H54 (cell line): ENCODE measurements at regions not wholly inside any gene's neighbourhood (a gene's known extent, or its start where the extent isn't known, plus 50 kb on each side); places are given as distances from the start of the nearest gene placed in this dataset.

Source experiments
- DNase-seq: peaks from one replicate; pipeline ENCODE4 v3.0.0; 2011; ENCODE audit warnings: low spot score, mixed read lengths; ENCODE audit not compliant: insufficient read length
- FAIRE-seq: peaks from 3 replicates; lab custom pipeline; 2011; peaks lifted over from hg19 to GRCh38; lab: Jason Lieb, UNC
- POLR2A ChIP-seq: IDR thresholded peaks from 2 replicates; pipeline ENCODE4 v1.6.1; 2011; ENCODE audit warnings: low read depth, mild to moderate bottlenecking, low read length

DNA sequence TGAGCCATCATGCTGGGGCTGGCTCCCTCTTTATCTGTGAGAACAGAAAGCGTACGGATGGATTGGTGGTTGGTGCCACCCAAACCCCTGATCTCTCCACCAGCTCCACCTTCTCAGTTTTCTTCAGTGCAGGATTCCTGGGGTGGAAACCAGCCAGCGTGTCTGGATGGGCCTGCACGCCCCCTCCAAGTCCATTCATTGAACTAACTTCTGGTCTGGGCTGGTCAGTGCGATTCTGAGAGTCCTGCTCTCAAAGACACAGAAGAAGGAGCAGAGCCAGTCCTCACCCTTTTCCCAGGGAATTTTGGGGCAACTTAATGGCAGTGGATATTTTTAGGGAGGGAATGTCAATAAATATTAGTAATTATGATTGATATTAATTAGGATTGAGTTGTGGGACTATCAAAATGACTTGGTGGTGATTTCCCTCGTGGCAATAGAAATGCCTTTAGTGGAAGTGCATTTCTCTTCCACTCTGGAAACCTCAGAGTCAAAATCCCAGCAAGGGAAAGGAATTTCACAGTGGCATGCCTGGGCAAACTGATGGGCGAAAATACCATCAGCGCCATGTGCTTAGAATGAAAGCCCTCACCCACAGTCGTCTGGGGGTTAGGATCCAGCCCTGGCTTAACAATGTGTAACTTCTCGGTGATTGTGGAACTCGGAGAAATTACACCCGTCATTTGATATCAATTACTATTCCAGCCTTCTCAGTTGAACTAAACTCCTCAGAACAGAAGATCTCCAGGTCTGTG is 69.3 kb upstream of the EEPD1 start:
- no peak for FAIRE-seq

DNA sequence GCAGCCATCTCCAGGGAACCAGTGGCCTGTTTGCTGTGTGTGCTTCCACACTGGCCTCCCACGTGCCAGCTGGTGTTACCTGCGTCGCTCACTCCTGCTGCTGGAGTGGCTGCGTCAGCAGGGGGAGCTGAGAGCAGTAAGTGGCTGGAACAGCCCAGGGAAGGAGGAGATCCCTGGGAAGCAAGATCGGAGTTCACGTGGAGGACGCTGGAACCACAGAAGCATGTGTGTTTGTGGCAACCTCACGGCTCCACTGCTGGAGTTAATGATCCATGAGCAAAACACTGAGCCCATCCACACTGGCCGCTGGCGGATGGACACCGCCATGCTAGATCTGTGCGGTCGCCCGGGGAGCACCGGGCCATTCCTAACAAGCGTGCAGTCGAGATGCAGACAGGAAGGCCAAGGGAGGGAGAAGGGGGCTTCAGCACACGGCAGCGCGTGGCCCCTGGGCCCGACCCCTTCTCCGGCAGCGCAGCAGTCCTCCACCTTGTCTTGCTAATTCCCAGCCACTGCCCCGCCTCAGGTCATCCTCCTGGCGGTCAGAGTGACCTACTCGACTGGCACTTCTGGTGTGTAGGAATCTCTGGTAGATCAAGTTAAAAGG is 68.5 kb upstream of the EEPD1 start:
- no peak for TF ChIP-seq POLR2A
- FAIRE-seq = no peak
- no peak for DNase-seq

More for the DNA sequence above, 69.3 kb upstream of the EEPD1 start:
- TF ChIP-seq POLR2A = no peak
- no peak for DNase-seq

DNA sequence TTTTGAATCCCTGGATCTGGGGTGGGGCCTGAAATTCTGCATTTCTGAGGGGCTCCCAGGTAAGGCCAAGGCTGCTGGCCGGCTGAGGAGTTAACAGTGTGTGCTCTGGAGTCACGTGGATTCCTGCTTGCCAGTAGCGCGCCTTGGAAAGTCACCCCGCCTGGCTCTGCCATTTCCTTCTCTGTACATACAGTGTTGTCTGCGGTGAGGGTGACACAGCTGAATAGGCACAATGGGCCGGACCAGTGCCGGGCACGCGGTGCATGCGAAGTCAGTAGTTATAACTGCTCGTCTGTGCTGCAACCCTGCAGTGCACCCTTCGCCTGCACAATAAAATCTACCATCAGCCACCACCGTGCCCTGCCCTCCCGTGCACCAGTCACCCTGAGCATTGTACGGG is 68.0 kb upstream of the EEPD1 start:
- FAIRE-seq = no peak
- TF ChIP-seq POLR2A = no peak
- DNase-seq = no peak

DNA sequence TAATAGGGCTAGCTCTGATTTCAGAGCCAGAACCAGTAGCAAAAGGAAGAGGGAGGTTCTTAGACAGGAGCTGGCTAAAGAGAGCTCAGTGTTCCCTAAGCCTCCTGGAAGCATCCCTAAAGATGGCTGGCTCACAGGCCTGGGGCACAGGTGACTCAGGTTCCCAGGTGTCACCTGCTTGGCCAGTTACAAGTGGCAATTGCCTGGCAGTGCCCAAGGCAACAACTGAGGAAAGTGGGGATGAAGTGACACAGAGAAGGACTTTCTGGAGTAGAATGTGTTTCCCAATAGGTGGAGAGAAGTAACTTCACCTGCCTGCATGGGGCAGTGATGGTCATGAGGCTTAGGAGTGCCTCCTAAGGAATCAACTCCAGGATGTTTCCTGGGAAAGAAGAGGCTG is 66.5 kb upstream of the EEPD1 start:
- TF ChIP-seq POLR2A = no peak
- DNase-seq = no peak
- no peak for FAIRE-seq

DNA sequence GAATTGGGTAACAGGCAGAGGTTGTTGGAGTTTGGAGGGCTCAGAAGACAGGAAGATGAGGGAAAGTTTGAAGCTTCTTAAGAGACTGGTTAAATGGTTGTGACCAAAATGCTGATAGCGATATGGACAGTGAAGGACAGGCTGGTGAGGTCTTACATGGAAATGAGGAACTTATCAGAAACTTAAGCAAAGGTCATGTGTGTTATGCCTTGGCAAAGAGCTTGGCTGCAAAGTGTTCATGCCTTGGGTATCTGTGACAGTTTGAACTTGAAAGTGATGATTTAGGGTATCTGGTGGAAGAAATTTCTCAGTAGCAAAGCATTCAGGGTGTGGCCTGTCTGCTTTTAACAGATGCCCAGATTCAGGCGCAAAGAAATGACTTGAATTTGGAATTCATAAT is 64.5 kb upstream of the EEPD1 start:
- FAIRE-seq (no peak), DNase-seq (no peak)
- TF ChIP-seq POLR2A = no peak

DNA sequence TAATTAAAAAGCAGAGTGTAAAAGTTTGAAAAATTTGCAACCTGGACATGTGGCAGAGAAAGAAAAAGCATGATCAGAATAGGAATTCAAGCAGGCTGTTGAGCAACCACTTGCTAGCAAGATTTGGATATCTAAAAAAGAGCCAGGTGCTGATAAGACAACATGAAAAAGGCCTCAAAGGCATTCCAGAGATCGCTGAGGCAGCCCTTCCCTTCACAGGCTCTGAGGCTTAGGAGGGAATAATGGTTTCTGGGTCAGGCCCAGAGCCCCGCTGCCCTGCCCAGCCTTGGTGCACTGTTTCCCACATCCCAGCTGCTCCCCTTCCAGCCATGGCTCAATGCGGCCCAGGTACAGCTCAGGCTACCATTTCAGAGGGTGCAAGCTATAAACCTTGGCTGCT is 64.1 kb upstream of the EEPD1 start:
- TF ChIP-seq POLR2A = no peak
- no peak for FAIRE-seq
- no peak for DNase-seq

DNA sequence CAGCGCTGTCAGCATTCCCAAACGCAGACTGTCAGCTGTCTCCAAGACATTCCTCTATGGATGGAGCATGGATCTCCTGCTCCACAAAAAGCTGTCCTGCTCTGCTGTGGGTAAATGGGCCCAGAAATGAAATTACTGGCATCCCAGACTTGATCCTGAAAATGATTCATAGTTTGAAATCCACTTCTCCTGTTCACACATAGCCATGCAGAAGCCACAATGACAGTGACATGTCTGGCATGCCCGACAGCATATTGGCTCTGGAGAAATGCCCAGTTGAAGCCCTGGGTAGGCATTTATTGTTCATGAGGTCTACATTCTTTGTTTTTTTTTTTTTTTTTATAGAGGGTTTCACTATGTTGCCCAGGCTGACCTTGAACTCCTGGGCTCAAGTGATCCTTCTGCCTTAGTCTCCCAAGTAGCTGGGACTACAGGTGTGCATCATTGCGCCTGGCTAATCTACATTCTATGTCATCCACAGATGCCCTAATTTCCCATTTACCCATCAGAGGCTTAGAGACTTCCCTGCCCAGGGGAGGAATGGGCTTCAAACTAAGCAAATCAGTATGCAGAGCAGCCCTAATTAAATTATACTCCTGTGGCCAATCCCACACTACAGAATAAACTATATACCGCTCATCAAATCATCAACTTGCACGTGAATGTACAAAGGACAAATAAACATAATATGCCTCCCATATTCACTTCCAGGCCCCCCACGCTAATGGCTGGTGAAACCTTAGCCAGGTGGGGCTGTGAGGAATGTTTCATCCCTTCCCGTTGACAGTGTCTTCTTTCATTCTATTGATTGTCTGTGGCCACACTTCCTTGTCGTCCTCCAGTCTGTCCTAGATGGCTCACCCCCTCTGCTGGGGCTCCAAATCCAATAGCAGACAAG is 61.8 kb upstream of the EEPD1 start:
- TF ChIP-seq POLR2A = no peak
- no peak for DNase-seq
- FAIRE-seq = no peak

DNA sequence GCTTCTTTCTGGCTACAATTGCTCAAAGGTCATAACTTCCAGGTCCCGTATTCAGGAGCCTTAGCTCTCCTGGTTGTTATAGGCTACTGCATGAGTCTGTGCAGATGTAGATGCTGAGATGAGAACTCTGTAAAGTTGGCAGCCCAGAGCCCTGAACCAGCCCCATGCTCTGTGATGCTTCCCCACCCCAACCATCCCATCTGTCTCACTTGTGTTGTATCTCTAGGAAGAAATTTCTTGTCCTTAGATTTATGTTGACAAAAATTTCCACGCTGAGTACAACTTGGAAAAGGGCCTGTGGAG is 61.2 kb upstream of the EEPD1 start:
- DNase-seq = no peak
- no peak for TF ChIP-seq POLR2A
- no peak for FAIRE-seq

DNA sequence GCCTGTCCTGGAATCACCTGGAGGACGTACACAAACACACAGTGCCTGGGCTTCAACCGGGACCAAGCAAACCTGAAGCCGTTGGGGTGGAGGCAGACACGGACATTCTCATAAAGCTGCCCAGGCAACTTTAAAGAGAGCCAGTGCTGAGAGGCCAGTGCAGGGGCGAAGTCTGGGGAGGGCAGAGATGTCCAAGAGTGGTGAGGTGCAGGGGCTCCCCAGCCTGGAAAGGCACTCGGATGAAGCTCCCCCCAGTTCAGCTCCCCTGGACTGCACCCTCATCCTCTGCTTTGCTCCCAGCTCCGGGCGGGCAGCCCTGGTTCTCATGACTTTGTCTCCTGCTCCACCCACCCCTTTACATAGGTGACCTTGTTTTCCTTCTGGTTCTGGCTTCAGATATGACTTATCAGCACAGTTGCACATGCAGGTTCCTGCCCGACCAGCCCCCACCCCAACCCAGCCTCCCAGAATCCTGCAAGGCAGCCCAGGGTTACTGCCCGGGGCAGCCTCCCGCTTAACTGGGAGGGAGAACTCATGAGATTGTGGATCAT is 60.8 kb upstream of the EEPD1 start:
- FAIRE-seq (no peak), DNase-seq (no peak)
- no peak for TF ChIP-seq POLR2A

DNA sequence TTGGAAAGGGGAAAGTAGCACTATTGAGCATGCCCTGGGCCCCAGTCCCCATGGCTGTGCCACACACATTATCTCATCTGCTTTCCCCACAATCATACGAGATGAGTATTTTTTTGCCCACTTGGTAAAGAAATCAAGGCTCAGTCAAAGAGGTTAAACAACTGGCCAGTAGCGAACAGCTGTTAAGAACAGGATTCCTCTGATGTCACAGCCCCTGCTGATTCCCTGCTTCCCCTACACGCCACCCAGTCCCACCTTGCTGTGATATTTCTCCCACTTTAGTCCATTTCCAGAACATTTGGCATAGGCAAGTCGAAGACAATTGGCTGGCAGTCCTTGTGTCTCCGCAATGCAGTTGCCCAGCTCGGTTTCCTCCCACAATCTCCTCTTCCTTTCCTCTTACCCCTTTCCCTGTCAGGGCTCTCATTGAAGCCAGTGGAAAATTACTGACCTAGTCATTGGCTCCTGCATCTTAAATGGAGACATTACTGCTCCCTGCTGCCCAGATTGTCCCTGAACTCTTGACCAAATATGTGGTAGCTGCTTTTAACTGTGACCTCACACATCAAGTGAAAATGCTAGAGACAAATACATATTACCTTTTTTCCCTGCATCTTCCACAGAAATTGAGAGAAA is 56.5 kb upstream of the EEPD1 start:
- TF ChIP-seq POLR2A = no peak
- no peak for DNase-seq
- no peak for FAIRE-seq

DNA sequence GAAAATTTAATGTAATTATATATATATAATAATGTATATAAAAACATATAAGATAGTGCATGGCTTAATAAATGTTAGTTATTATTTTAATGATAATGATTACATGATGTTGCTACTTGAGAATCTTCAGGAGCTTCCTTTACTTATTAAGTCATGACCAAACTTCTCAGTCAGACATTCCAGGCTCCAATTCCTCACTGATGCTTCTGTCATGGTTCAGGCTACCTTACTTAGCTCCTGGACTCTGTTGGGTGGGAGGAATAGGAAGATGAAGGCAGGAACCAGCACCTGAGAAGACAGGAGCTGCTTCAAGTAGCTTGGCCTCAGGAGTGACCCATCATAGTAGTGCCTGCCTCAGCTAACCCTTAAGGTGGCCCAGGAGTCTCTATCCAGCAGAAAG is 55.0 kb upstream of the EEPD1 start:
- no peak for TF ChIP-seq POLR2A
- no peak for DNase-seq
- no peak for FAIRE-seq

DNA sequence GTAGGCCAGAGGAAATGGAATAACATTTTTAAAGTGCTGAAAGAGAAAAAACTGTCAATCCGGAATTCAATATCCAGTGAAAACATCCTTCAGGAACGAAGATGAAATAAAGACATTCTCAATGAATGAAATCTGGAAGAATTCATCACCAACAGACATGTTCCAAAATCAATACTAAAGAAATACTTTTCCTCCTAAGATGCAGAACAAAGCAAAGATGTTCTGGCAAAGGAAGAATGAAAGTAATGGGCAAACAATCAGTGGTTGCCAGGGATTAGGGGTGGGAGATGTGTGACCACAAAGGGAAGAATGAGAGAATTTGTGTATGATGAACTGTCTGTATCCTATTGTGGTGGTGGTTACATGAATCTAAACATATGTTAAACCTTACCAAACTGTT is 52.8 kb upstream of the EEPD1 start:
- no peak for TF ChIP-seq POLR2A
- DNase-seq (no peak), FAIRE-seq (no peak)

DNA sequence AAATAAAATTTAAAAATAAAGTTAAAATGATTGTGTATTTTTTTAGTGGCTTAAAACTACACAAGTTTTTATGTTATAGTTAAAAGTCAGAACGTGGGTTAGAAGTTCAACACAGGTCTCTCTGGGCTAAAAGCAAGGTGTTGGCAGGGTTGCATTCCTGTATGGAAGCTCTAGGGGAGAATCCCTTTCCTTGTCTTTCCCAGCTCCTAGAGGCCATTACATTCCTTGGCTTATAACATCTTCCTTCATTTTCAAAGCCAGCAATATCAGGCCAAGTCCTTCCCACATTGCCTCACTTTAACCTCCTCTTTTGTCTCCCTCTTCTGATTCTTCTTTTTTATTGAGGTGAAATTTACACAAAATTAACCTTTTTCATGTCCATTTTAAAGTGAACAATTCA is 52.4 kb upstream of the EEPD1 start:
- FAIRE-seq = no peak
- no peak for DNase-seq
- TF ChIP-seq POLR2A = no peak
